Esophagus squamous epithelium (tissue), 4 donors: ENCODE measurements at regions not wholly inside any gene's neighbourhood (a gene's known extent, or its start where the extent isn't known, plus 50 kb on each side); places are given as distances from the start of the nearest gene placed in this dataset.

Experiments used
- CTCF ChIP-seq, 6 experiments: fragments of 450-650 bp in 4 of 6; fragments of 200-600 bp in 2 of 6; sonication (generic) in 2 of 6; IDR thresholded peaks; one replicate each; pipeline ENCODE4 v1.5.1; 2016 to 2019; ENCODE audit warnings: antibody characterized with exemption in 6 of 6, mild to moderate bottlenecking in 4 of 6, moderate library complexity in 4 of 6
- POLR2A ChIP-seq, 4 donors: fragments of 450-650 bp; IDR thresholded peaks; one replicate each; pipeline ENCODE4 v1.6.1; 2017; ENCODE audit warnings: antibody characterized with exemption in 4 of 4, mild to moderate bottlenecking in 4 of 4, moderate library complexity in 3 of 4

GRCh38 chr10:78579576-78579975 is 489.2 kb upstream of the ZMIZ1 start:
- no peak for TF ChIP-seq POLR2A (IDR thresholded peaks at IDR 0.05)
- no peak for TF ChIP-seq CTCF (IDR thresholded peaks at IDR 0.05)
